ENCODE measurements at regions not wholly inside any gene's neighbourhood (a gene's known extent, or its start where the extent isn't known, plus 50 kb on each side); places are given as distances from the start of the nearest gene placed in this dataset.

DNA sequence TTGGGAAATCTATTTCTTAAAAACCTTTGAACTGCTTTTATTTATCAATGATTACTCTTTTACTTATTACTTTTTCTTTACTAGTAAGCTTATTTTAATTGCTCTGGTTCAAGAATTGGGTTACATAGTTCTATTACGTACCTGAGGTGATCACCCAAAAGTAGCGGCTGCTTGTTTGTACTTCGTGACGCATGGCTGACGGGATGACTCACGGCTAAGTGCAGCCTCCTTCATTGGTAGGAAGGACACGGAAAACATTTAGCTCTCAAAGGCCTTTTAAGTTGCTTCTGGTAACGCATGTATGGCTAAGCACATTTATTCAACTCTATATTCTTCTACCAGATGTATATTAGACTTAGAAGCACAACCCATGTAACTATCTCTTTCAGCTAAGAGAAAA, 285.8 kb upstream of the SP4 start:
- TF ChIP-seq, protein P1, sequence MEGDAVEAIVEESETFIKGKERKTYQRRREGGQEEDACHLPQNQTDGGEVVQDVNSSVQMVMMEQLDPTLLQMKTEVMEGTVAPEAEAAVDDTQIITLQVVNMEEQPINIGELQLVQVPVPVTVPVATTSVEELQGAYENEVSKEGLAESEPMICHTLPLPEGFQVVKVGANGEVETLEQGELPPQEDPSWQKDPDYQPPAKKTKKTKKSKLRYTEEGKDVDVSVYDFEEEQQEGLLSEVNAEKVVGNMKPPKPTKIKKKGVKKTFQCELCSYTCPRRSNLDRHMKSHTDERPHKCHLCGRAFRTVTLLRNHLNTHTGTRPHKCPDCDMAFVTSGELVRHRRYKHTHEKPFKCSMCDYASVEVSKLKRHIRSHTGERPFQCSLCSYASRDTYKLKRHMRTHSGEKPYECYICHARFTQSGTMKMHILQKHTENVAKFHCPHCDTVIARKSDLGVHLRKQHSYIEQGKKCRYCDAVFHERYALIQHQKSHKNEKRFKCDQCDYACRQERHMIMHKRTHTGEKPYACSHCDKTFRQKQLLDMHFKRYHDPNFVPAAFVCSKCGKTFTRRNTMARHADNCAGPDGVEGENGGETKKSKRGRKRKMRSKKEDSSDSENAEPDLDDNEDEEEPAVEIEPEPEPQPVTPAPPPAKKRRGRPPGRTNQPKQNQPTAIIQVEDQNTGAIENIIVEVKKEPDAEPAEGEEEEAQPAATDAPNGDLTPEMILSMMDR (IDR thresholded peaks at IDR 0.05): no peak
- no peak for TF ChIP-seq EP300 (IDR thresholded peaks at IDR 0.05)

Measured in gastroesophageal sphincter (tissue), 3 donors.